PC-3 (cell line): ENCODE measurements at regions not wholly inside any gene's neighbourhood (a gene's known extent, or its start where the extent isn't known, plus 50 kb on each side); places are given as distances from the start of the nearest gene placed in this dataset.

ENCODE experiments used
- ATAC-seq: fragments of 200-7000 bp; cut with Tn5 transposase; 2 replicates; pipeline ENCODE4 v1.9.1; 2020; ENCODE audit warnings: mild to moderate bottlenecking, moderate library complexity
- BruUV-seq: library from RNA; stranded (reverse); fragments of 400-500 nt; replicated peaks from 2 replicates; lab custom pipeline; 2021; lab: Mats Ljungman, UMichigan
- CTCF ChIA-PET: fragments of 300-600 bp; sonication (Branson Sonifier 250); formaldehyde crosslinking; loops from one replicate; lab custom pipeline; 2022; ENCODE audit warnings: antibody characterized with exemption; lab: Charles Lee
- POLR2A ChIA-PET: fragments of 300-600 bp; sonication (Branson Sonifier 250); formaldehyde crosslinking; loops from one replicate; lab custom pipeline; 2022; ENCODE audit warnings: antibody characterized with exemption; ENCODE audit not compliant: unreplicated experiment; lab: Charles Lee
- DNase-seq: peaks from one replicate; pipeline ENCODE4 v3.0.0-alpha.2; 2015
- H2AFZ ChIP-seq: fragments of 300-600 bp; sonication (generic); 2 replicates; pipeline ENCODE4 v1.6.0; 2016; ENCODE audit warnings: antibody characterized with exemption, low read length
- H3F3A ChIP-seq: fragments of 300-600 bp; sonication (generic); one replicate; pipeline ENCODE4 v1.6.0; 2017; ENCODE audit warnings: antibody characterized with exemption, low read length, control low read depth, mild to moderate bottlenecking; ENCODE audit not compliant: unreplicated experiment
- H3K27ac ChIP-seq: fragments of 300-600 bp; sonication (generic); 2 replicates; pipeline ENCODE4 v1.5.1; 2016; ENCODE audit warnings: mild to moderate bottlenecking, low read length
- H3K27me3 ChIP-seq: fragments of 300-600 bp; sonication (generic); 2 replicates; pipeline ENCODE4 v1.6.1; 2016; ENCODE audit warnings: low read length, mixed read lengths
- H3K36me3 ChIP-seq: fragments of 300-600 bp; sonication (generic); 2 replicates; pipeline ENCODE4 v1.6.1; 2016; ENCODE audit warnings: low read depth, mixed run types, low read length, mixed read lengths
- H3K4me1 ChIP-seq: fragments of 300-600 bp; sonication (generic); 2 replicates; pipeline ENCODE4 v1.5.1; 2016; ENCODE audit warnings: low read length; ENCODE audit not compliant: insufficient read depth
- H3K4me2 ChIP-seq: fragments of 300-600 bp; sonication (generic); 2 replicates; pipeline ENCODE4 v1.6.0; 2016; ENCODE audit warnings: low read length
- H3K4me3 ChIP-seq: fragments of 300-600 bp; sonication (generic); 2 replicates; pipeline ENCODE4 v1.5.1; 2016; ENCODE audit warnings: mild to moderate bottlenecking, low read length, mixed read lengths
- H3K79me2 ChIP-seq: fragments of 300-600 bp; sonication (generic); 2 replicates; pipeline ENCODE4 v1.6.1; 2017; ENCODE audit warnings: low read length, mixed read lengths
- H3K9ac ChIP-seq: fragments of 300-600 bp; sonication (generic); 2 replicates; pipeline ENCODE4 v1.6.0; 2016; ENCODE audit warnings: mild to moderate bottlenecking, low read length
- H3K9me2 ChIP-seq: fragments of 300-600 bp; sonication (generic); replicated peaks from 2 replicates; pipeline ENCODE4 v1.6.1; 2016; ENCODE audit warnings: mixed run types, low read length, mixed read lengths
- H3K9me3 ChIP-seq: fragments of 300-600 bp; sonication (generic); 2 replicates; pipeline ENCODE4 v1.6.1; 2016; ENCODE audit warnings: low read length, mixed read lengths
- H4K20me1 ChIP-seq: fragments of 300-600 bp; sonication (generic); 2 replicates; pipeline ENCODE4 v1.6.1; 2016; ENCODE audit warnings: low read length, mixed read lengths
- CTCF ChIP-seq: fragments of 300-600 bp; sonication (generic); conservative IDR thresholded peaks from 2 replicates; pipeline ENCODE4 v1.5.1; 2017; ENCODE audit warnings: antibody characterized with exemption, low read depth, mild to moderate bottlenecking, low read length
- EZH2 ChIP-seq: fragments of 300-600 bp; sonication (generic); IDR thresholded peaks from one replicate; pipeline ENCODE4 v1.6.1; 2017; ENCODE audit warnings: antibody characterized with exemption, mild to moderate bottlenecking, low read length; ENCODE audit not compliant: unreplicated experiment
- EZH2phosphoT487 ChIP-seq: fragments of 300-600 bp; sonication (generic); IDR thresholded peaks from 2 replicates; pipeline ENCODE4 v1.6.1; 2018; ENCODE audit warnings: mild to moderate bottlenecking, antibody characterized with exemption, low read length, borderline replicate concordance
- intact Hi-C: fragments of 100-400 bp; cut with micrococcal nuclease; formaldehyde crosslinking; loops from 2 replicates; pipeline ENCODE4 v1.9.0; 2023

DNA sequence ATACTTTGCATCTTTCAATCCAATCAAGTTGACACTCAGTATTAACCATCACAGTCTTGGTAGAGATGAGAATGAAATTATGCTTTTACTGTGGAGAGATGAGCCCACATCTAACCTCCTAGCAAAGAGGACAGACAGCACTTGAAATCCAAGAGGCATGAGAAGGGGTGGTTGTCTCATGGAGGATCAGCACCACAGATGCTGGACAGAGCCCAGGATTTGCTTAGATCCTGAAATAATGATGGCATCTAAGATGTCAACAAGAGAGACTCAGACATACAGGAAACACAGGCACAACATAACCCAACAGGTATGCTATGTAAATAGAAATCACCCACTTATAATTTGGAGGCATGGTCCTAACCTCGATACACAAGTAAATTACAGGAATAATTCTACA is 74.3 kb upstream of the VCX2 start:
- Histone ChIP-seq H2AFZ (no peak overlapping the region), H3K79me2 (no peaks in the 10 kb centered on the region), H3K9me2 (no peaks in the 10 kb centered on the region), H3F3A (no peaks in the 10 kb centered on the region), H3K36me3 (no peaks in the 10 kb centered on the region), H3K4me1 (no peaks in the 10 kb centered on the region), H3K27me3 (no peaks in the 10 kb centered on the region), H4K20me1 (no peaks in the 10 kb centered on the region), H3K9me3 (no peaks in the 10 kb centered on the region), H3K4me2 (no peak overlapping the region), H3K4me3 (no peak overlapping the region), H3K9ac (no peak overlapping the region), H3K27ac (no peak overlapping the region)
- ChIA-PET CTCF (no interaction called here), POLR2A (no interaction called here)
- no TSS peak for BruUV-seq
- ATAC-seq (no peak), DNase-seq (peak; percentile 15)
- TF ChIP-seq EZH2phosphoT487 (no peak), EZH2 (no peak), CTCF (no peak)
- intact Hi-C loops, result no loop called here

GRCh38 chrX:8253096-8253495 is 82.0 kb upstream of the VCX2 start:
- Histone ChIP-seq H3K4me2 (no peak overlapping the region), H3K4me1 (no peaks in the 10 kb centered on the region), H3K27ac (no peak overlapping the region), H3K9ac (no peak overlapping the region), H3K79me2 (no peaks in the 10 kb centered on the region), H3K4me3 (no peak overlapping the region), H3K9me2 (no peaks in the 10 kb centered on the region), H3K9me3 (no peaks in the 10 kb centered on the region), H3F3A (no peaks in the 10 kb centered on the region), H4K20me1 (no peaks in the 10 kb centered on the region), H3K27me3 (no peaks in the 10 kb centered on the region), H2AFZ (no peak overlapping the region), H3K36me3 (no peaks in the 10 kb centered on the region)
- intact Hi-C loops, result no loop called here
- CTCF ChIA-PET, result no interaction called here
- DNase-seq (no peak), ATAC-seq (no peak)
- POLR2A ChIA-PET, result no interaction called here
- no peak for TF ChIP-seq EZH2
- TF ChIP-seq CTCF, result no peak
- no peak for TF ChIP-seq EZH2phosphoT487
- BruUV-seq, result no TSS peak

DNA sequence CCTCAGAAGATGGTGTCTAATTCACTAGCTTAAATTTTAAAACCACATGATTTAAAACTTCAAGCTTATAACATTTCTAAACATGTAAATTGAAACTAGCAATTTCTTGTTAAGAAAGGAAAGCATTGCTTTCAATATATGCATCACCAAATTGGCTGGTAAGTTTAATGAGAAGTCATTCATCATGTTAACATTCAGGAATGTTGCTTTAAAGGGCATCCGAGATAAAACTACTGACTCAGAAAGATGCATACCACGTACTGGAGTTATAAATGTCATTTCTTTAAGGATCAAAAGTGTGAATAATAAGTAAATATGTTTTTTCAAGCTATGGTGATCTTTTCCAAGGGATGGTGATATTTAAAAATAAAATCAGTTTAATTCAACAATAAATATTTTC is 83.3 kb upstream of the VCX2 start:
- no peaks in the 10 kb centered on the region for H3K79me2 ChIP-seq
- H4K20me1 ChIP-seq, result no peaks in the 10 kb centered on the region
- ChIA-PET POLR2A (interaction anchor here (0.6 kb wide), 1 partner anchor 19 kb away, joined by 4 read pairs; no protein-coding TSS in a partner anchor), CTCF (no interaction called here)
- no TSS peak for BruUV-seq
- H3K36me3 ChIP-seq, result no peaks in the 10 kb centered on the region
- peak; percentile 3 for DNase-seq
- no peaks in the 10 kb centered on the region for H3K27me3 ChIP-seq
- TF ChIP-seq EZH2 (no peak), EZH2phosphoT487 (no peak), CTCF (no peak)
- no peaks in the 10 kb centered on the region for H3K9me3 ChIP-seq
- H3K9me2 ChIP-seq, result no peaks in the 10 kb centered on the region
- intact Hi-C loops, result no loop called here
- no peaks in the 10 kb centered on the region for H3K4me1 ChIP-seq
- H3K9ac ChIP-seq, result no peak overlapping the region
- no peak overlapping the region for H3K4me2 ChIP-seq
- no peak overlapping the region for H3K4me3 ChIP-seq
- no peak for ATAC-seq
- H2AFZ ChIP-seq, result no peak overlapping the region
- H3F3A ChIP-seq, result no peaks in the 10 kb centered on the region
- no peak overlapping the region for H3K27ac ChIP-seq
